Muscle of leg (tissue), 3 donors: ENCODE measurements at regions not wholly inside any gene's neighbourhood (a gene's known extent, or its start where the extent isn't known, plus 50 kb on each side); places are given as distances from the start of the nearest gene placed in this dataset.
A peak's percentile ranks its signal among the peaks of the same experiment; 100 is the strongest.

Experiments
- DNase-seq: peaks from one replicate; pipeline ENCODE4 v3.0.0; 2013
- H3K27ac ChIP-seq: one replicate; pipeline ENCODE4 v1.5.1; 2013; ENCODE audit warnings: mild to moderate bottlenecking, low read length, control low read depth
- H3K27me3 ChIP-seq: one replicate; pipeline ENCODE4 v1.6.1; 2013; ENCODE audit warnings: low read length; ENCODE audit not compliant: control insufficient read depth, insufficient read depth
- H3K36me3 ChIP-seq: one replicate; pipeline ENCODE4 v1.6.1; 2013; ENCODE audit warnings: low read length; ENCODE audit not compliant: control insufficient read depth, insufficient read depth
- H3K4me1 ChIP-seq: one replicate; pipeline ENCODE4 v1.6.1; 2013; ENCODE audit warnings: low read length; ENCODE audit not compliant: control insufficient read depth, insufficient read depth
- H3K4me3 ChIP-seq: one replicate; pipeline ENCODE4 v1.5.1; 2013; ENCODE audit warnings: low read length, control low read depth
- H3K9me3 ChIP-seq: replicated peaks from 2 replicates; pipeline ENCODE4 v1.6.1; 2013; ENCODE audit warnings: low read depth, low read length; ENCODE audit not compliant: control insufficient read depth
- WGBS: methylation state at CpG from one replicate; pipeline ENCODE4 v1.1.5; 2013; ENCODE audit warnings: missing lambda C conversion rate; ENCODE audit not compliant: insufficient coverage; 5-methylcytosine and 5-hydroxymethylcytosine counted together

DNA sequence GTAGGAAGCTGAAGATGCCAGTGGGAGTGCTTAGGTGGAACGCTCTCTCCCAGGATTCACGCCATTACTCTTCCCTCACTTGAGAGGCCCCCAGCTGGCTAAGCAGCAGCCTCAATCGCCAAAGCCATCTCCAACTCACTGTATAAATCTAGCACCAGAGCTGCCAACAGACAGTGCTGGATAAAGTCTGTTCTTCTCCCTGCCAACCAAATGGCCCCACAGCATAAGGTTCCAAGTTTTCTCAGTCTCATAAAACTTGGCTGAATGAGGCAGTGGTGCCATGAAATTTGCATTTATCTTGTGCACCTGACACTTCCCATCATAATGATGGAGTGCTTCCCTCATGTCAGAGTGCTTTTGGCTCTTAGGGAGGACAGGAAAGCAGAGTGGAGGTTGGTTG lies 428.2 kb upstream of the ETAA1 start:
- 0% methylated on average over 1 of the region's 3 CpGs for WGBS
- DNase-seq, result no peak

DNA sequence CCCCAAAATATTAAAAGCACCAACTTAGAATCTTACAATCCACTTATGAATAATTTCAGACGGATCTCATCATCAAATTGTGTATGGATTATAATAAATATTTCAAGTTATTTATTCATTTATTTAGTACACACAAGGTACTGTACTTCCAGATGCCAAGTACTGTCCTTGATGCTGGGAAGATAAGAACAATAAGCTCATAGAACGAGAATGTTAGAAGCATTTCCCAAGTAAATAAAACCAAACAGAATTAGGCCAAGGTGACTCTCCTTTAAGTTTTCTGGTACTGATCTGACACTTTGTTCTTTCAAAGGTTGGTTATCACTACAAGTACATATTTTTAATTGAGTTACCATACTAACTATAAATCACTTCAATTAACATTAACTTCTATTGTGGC lies 416.1 kb upstream of the ETAA1 start:
- H3K9me3 ChIP-seq, result no peaks in the 10 kb centered on the region
- H3K27me3 ChIP-seq, result no peaks in the 10 kb centered on the region
- DNase-seq, result no peak
- no peaks in the 10 kb centered on the region for H3K4me1 ChIP-seq
- no CpG with 5 or more reads among the region's 2 CpGs for WGBS
- H3K4me3 ChIP-seq, result no peak overlapping the region
- H3K36me3 ChIP-seq, result no peaks in the 10 kb centered on the region
- no peak overlapping the region for H3K27ac ChIP-seq

More for the DNA sequence above, 428.2 kb upstream of the ETAA1 start:
- Histone ChIP-seq H3K36me3 (no peaks in the 10 kb centered on the region), H3K27me3 (no peaks in the 10 kb centered on the region), H3K9me3 (no peaks in the 10 kb centered on the region), H3K27ac (no peak overlapping the region), H3K4me1 (no peaks in the 10 kb centered on the region), H3K4me3 (no peak overlapping the region)

DNA sequence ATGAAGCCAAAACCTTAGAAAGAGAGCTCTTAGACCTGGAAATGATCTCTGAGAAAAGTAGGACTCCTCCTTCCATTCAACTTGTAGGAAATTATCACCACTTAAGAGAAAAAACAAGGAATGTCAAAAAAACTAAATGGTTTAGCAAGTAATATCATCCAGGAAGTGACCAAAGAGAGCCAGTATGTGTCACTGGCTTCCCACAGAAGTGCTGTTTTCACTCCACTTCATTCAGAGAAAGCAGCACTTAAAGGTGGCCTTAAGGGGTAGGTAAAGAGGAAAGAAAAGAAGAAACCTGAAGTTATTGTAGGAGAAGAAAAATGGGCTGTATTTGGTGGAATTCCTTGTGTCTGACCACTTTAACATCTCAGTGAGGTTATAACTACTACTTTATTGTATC lies 414.4 kb upstream of the ETAA1 start:
- Histone ChIP-seq H3K36me3 (no peaks in the 10 kb centered on the region), H3K4me3 (no peak overlapping the region), H3K27me3 (no peaks in the 10 kb centered on the region), H3K4me1 (no peaks in the 10 kb centered on the region), H3K27ac (no peak overlapping the region), H3K9me3 (no peaks in the 10 kb centered on the region)
- no peak for DNase-seq

DNA sequence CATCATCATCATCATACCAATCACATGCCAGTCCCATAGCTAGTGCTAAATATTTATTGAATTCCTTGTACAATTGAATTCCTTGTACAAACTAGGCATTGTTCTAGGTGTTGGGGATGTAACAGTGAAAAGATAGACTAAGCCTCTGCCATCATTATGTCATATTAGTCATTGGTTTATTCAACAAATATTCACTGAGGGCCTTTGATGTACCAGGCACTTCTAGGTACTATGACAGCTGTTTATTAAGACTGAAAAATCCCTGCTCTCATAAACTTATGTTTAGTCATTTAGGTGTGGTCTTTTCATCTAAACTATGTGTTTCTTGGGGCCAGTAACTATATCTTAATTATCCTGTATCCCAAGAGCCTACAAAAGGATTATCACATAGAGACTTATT lies 412.3 kb upstream of the ETAA1 start:
- Histone ChIP-seq H3K4me1 (no peaks in the 10 kb centered on the region), H3K4me3 (no peak overlapping the region), H3K27ac (no peak overlapping the region), H3K27me3 (no peaks in the 10 kb centered on the region), H3K9me3 (no peaks in the 10 kb centered on the region), H3K36me3 (no peaks in the 10 kb centered on the region)
- no peak for DNase-seq

DNA sequence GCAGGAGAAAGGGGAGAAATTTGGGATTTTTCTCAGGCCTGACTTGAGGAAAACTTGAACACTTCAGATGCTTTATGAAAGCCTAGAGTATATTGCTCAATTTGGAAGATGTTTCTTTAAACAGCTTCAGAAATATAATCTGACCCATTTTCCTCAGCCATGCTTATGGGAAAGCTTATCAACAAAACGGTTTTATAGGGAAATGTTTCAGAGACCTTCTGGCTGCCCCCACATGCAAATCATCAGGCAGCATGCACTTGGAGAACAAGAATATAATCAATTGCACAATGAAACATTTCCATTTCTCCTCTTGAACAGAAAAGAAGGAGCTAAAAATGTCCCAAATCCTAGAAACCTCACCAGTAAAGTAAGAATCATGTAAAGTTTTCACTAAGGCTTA lies 411.2 kb upstream of the ETAA1 start:
- H3K4me3 ChIP-seq, result no peak overlapping the region
- H3K4me1 ChIP-seq, result no peaks in the 10 kb centered on the region
- H3K27ac ChIP-seq, result no peak overlapping the region
- H3K36me3 ChIP-seq, result no peaks in the 10 kb centered on the region
- DNase-seq, result peak; percentile 15
- no peaks in the 10 kb centered on the region for H3K9me3 ChIP-seq
- no CpG with 5 or more reads among the region's 1 CpG for WGBS
- no peaks in the 10 kb centered on the region for H3K27me3 ChIP-seq

DNA sequence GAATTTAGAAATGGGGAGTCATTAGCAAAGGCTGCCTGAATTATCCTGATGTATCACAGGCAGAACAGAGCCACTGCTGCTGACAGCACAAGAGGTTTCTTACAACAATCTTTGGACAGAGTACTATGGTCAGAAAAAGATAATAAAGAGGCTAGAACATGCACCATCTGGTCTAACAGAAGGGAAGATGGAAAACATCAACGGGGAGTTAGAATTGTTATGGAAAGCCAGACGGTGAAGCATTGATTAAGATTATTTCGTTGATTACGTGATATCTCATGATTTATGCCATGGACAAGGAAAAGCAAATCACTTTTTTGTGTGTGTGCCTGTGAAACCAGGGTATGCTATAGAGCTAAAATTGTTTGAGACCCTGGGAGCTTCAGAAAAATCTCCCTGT lies 409.4 kb upstream of the ETAA1 start:
- DNase-seq, result no peak
- Histone ChIP-seq H3K27me3 (no peaks in the 10 kb centered on the region), H3K9me3 (no peaks in the 10 kb centered on the region), H3K27ac (no peak overlapping the region), H3K36me3 (no peaks in the 10 kb centered on the region), H3K4me1 (no peaks in the 10 kb centered on the region), H3K4me3 (no peak overlapping the region)
- WGBS, result 83% methylated on average over 4 of the region's 4 CpGs

DNA sequence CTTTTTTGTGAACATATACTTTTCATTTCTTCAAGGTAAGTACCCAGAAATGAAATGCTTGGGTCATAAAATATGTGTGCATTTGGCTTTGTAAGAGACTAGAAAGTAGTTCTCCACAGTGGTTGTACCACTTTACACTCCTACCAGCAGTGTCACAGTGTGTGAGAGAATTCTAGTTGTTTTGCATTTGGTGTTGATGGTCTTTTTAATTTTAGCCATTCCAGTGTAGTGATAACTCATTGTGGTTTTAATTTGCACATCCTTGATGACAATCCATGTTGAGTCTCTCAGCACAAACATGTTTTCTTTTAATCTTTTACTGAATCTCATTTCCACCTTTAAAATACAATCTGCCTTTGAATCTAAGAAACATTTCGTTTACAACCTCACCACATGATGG lies 402.5 kb upstream of the ETAA1 start:
- no peaks in the 10 kb centered on the region for H3K27me3 ChIP-seq
- no CpG with 5 or more reads among the region's 1 CpG for WGBS
- H3K4me3 ChIP-seq, result no peak overlapping the region
- no peaks in the 10 kb centered on the region for H3K4me1 ChIP-seq
- no peaks in the 10 kb centered on the region for H3K9me3 ChIP-seq
- no peaks in the 10 kb centered on the region for H3K36me3 ChIP-seq
- no peak for DNase-seq
- no peak overlapping the region for H3K27ac ChIP-seq

DNA sequence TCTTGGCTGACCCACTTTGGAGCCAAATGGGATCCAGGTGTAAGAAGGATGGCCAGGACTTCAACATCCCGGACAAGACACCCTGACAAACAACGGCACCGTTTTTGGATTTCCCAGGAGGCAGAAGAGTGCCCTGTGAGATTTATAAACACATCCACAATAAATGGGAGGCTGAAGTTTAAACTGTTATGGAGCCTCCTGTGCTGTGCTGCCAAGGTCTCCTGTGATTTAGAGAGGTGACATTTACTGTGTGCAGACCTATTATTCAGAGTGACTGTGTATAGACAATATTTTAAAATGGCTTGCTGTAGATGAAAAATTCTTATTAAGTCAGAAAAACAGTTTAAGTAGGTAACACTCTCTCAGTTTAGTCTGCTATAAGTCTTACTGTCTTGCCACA lies 401.5 kb upstream of the ETAA1 start:
- Histone ChIP-seq H3K36me3 (no peaks in the 10 kb centered on the region), H3K27me3 (no peaks in the 10 kb centered on the region), H3K9me3 (no peaks in the 10 kb centered on the region), H3K27ac (no peak overlapping the region), H3K4me3 (no peak overlapping the region), H3K4me1 (no peaks in the 10 kb centered on the region)
- no CpG with 5 or more reads among the region's 3 CpGs for WGBS
- DNase-seq, result no peak

DNA sequence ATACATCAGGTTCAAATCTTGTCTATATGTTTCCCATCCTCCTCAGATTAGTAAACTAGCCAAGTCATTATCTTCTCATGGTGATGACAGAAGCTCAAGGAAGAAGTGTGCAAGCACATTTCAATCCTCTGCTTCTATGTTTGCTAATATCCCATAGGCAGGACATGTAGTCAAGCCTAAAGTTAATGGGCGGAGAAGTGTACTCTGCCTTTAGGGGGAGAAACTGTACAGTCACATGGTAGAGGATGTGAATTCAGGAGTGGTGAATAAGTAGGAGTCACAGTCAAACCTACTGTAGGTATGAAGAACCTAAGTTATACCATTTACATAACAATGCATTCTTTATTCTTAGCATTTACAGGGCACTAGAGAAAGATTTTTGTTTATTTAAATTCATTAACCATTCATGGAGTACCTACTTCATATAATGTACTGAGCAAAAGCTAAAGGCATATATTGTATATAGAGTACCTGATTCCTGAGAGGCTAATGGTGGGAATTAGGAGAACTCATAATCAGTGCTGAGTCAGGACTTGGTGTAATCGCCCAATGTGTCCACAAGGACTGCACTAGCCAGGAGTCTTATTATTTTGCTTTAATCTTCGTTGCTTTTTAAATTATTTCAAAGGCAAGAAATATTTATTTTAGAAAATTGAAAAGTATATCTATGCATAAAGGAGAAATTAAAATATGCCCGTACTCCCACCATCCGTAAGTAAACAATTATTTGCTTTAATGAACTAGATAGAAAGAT lies 394.3 kb upstream of the ETAA1 start:
- Histone ChIP-seq H3K4me1 (no peaks in the 10 kb centered on the region), H3K4me3 (no peak overlapping the region), H3K9me3 (no peaks in the 10 kb centered on the region), H3K36me3 (no peaks in the 10 kb centered on the region), H3K27me3 (no peaks in the 10 kb centered on the region), H3K27ac (no peak overlapping the region)
- WGBS, result no CpG with 5 or more reads among the region's 5 CpGs
- DNase-seq, result no peak

DNA sequence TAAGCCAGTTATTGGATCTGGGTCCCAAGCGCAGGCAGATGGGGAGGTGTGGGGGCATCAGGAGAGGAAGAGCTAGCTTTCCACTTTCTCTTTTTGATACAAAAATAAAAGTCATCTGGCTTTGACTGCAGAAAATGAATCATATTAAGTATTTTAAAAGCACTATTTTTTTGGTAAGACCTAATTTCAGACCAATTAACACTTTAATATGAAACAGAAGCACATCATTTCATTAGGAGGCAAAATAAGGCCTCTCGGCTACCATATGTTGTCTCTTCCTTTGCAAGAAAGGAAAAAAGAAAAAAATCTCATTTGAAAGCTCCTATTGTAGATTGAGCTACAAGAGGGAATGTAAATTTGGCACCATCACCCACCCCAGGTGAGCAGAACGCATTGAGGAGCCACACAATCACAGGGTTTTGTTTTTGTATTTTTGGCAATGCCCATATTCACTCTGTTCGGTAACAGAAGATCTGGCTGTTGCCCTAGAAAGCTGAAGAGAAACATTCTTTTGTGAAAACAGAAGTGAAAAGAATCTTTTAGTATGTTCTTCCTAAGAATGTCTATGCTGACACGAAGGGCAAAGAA lies 390.7 kb upstream of the ETAA1 start:
- no CpG with 5 or more reads among the region's 5 CpGs for WGBS
- Histone ChIP-seq H3K27me3 (no peaks in the 10 kb centered on the region), H3K36me3 (no peaks in the 10 kb centered on the region), H3K9me3 (no peaks in the 10 kb centered on the region), H3K27ac (no peak overlapping the region), H3K4me3 (no peak overlapping the region), H3K4me1 (no peaks in the 10 kb centered on the region)
- DNase-seq, result no peak

DNA sequence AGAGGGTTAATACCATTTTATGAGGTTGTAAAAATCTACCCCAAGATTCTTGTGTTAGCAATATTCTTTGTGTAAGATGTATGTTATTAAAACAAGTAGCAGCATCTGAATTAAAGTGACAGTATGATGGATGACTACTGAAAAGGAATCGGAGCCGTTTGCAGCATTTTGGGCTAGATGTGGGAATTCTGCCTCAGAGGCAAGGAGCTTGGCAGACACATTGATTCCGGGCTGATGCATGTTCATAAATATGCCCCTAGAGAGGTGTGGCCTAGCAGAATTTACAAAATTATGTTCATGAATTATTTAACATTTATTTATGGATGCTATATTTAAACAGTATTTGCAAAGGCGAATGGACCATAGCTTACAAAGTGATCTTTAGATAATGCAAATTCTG lies 389.0 kb upstream of the ETAA1 start:
- no peak overlapping the region for H3K27ac ChIP-seq
- no peaks in the 10 kb centered on the region for H3K36me3 ChIP-seq
- no peaks in the 10 kb centered on the region for H3K4me1 ChIP-seq
- no peak overlapping the region for H3K4me3 ChIP-seq
- H3K27me3 ChIP-seq, result no peaks in the 10 kb centered on the region
- DNase-seq, result peak; percentile 1
- no peaks in the 10 kb centered on the region for H3K9me3 ChIP-seq
- 48% methylated on average over 3 of the region's 4 CpGs for WGBS
